Neural cell (in vitro differentiated cells): ENCODE measurements at regions not wholly inside any gene's neighbourhood (a gene's known extent, or its start where the extent isn't known, plus 50 kb on each side); places are given as distances from the start of the nearest gene placed in this dataset.

Source experiments
- H2AFZ ChIP-seq: fragments of 200-600, 300-800 bp; sonication (generic), shearing (Covaris generic); 2 replicates; pipeline ENCODE4 v1.6.0; 2014; ENCODE audit warnings: low read depth, mild to moderate bottlenecking, antibody characterized with exemption, low read length, moderate library complexity
- H3F3A ChIP-seq: fragments of 200-600 bp; shearing (Covaris generic); 2 replicates; pipeline ENCODE4 v1.6.1; 2016; ENCODE audit warnings: mild to moderate bottlenecking, moderate library complexity, mixed read lengths, antibody characterized with exemption, low read length; ENCODE audit not compliant: insufficient read depth, poor library complexity, severe bottlenecking
- H3K27ac ChIP-seq: fragments of 200-600, 300-800 bp; sonication (generic), shearing (Covaris generic); 2 replicates; pipeline ENCODE4 v1.5.1; 2014; ENCODE audit warnings: mild to moderate bottlenecking, low read length, moderate library complexity
- H3K27me3 ChIP-seq: fragments of 300-800, 200-600 bp; sonication (generic), shearing (Covaris generic); 2 replicates; pipeline ENCODE4 v1.6.0; 2014; ENCODE audit warnings: mild to moderate bottlenecking, low read depth, low read length, moderate library complexity; ENCODE audit not compliant: insufficient read depth
- H3K36me3 ChIP-seq: fragments of 300-800, 200-600 bp; sonication (generic), shearing (Covaris generic); 2 replicates; pipeline ENCODE4 v1.5.1; 2014; ENCODE audit warnings: mild to moderate bottlenecking, antibody characterized with exemption, low read length, moderate library complexity; ENCODE audit not compliant: insufficient read depth
- H3K4me2 ChIP-seq: fragments of 300-800, 200-600 bp; sonication (generic), shearing (Covaris generic); 2 replicates; pipeline ENCODE4 v1.6.0; 2014; ENCODE audit warnings: mild to moderate bottlenecking, low read length
- H3K4me3 ChIP-seq: fragments of 300-800, 200-600 bp; sonication (generic), shearing (Covaris generic); 2 replicates; pipeline ENCODE4 v1.5.1; 2014; ENCODE audit warnings: mild to moderate bottlenecking, low read length, moderate library complexity
- H3K79me2 ChIP-seq: fragments of 200-600 bp; shearing (Covaris generic); replicated peaks from 2 replicates; pipeline ENCODE4 v1.6.0; 2014; ENCODE audit warnings: mild to moderate bottlenecking, low read length, moderate library complexity; ENCODE audit not compliant: insufficient read depth
- H3K9ac ChIP-seq: fragments of 300-800, 200-600 bp; sonication (generic), shearing (Covaris generic); 2 replicates; pipeline ENCODE4 v1.6.1; 2016; ENCODE audit warnings: mild to moderate bottlenecking, low read length, mixed read lengths
- H3K9me2 ChIP-seq: fragments of 200-600 bp; shearing (Covaris generic); 2 replicates; pipeline ENCODE4 v1.6.1; 2016; ENCODE audit warnings: mild to moderate bottlenecking, low read length, mixed read lengths; ENCODE audit not compliant: insufficient read depth
- H3K9me3 ChIP-seq: fragments of 200-600, 300-800 bp; sonication (generic), shearing (Covaris generic); 2 replicates; pipeline ENCODE4 v1.6.1; 2016; ENCODE audit warnings: mild to moderate bottlenecking, mixed run types, low read length, moderate library complexity, mixed read lengths
- H4K20me1 ChIP-seq: fragments of 200-600 bp; shearing (Covaris generic); 2 replicates; pipeline ENCODE4 v1.6.1; 2016; ENCODE audit warnings: mild to moderate bottlenecking, mixed run types; ENCODE audit not compliant: insufficient read depth
- EP300 ChIP-seq: fragments of 450-650 bp; conservative IDR thresholded peaks from 2 replicates; pipeline ENCODE4 v1.6.1; 2014; ENCODE audit warnings: antibody characterized with exemption, mild to moderate bottlenecking, moderate library complexity; ENCODE audit not compliant: poor library complexity, severe bottlenecking
- EZH2 ChIP-seq: fragments of 200-600, 300-800 bp; shearing (Covaris generic), sonication (generic); IDR thresholded peaks from 2 replicates; pipeline ENCODE4 v1.6.1; 2014; ENCODE audit warnings: antibody characterized with exemption, low read length, borderline replicate concordance, mild to moderate bottlenecking; ENCODE audit not compliant: insufficient read depth, poor library complexity, severe bottlenecking
- MXI1 ChIP-seq: fragments of 450-650 bp; conservative IDR thresholded peaks from 2 replicates; pipeline ENCODE4 v1.6.1; 2014; ENCODE audit warnings: antibody characterized with exemption, mild to moderate bottlenecking; ENCODE audit not compliant: poor library complexity, severe bottlenecking
- POLR2AphosphoS5 ChIP-seq: IDR thresholded peaks from 2 replicates; pipeline ENCODE4 v1.6.1; 2012
- RAD21 ChIP-seq: fragments of 450-650 bp; conservative IDR thresholded peaks from 2 replicates; pipeline ENCODE4 v1.6.1; 2014; ENCODE audit warnings: antibody characterized with exemption, mild to moderate bottlenecking, moderate library complexity
- REST ChIP-seq: IDR thresholded peaks from 2 replicates; pipeline ENCODE4 v1.6.1; 2012; ENCODE audit warnings: borderline replicate concordance
- SMC3 ChIP-seq: fragments of 450-650 bp; conservative IDR thresholded peaks from 2 replicates; pipeline ENCODE4 v1.6.1; 2014; ENCODE audit warnings: antibody characterized with exemption, mild to moderate bottlenecking, moderate library complexity; ENCODE audit not compliant: poor library complexity
- TAF1 ChIP-seq: IDR thresholded peaks from 2 replicates; pipeline ENCODE4 v1.6.1; 2012; ENCODE audit warnings: low read depth
- TF ChIP-seq, protein P1 (sequence below): fragments of 450-650 bp; IDR thresholded peaks from 2 replicates; pipeline ENCODE4 v1.5.1; 2014; ENCODE audit warnings: antibody characterized with exemption, mild to moderate bottlenecking, moderate library complexity; ENCODE audit not compliant: poor library complexity, severe bottlenecking

- Histone ChIP-seq H3K27me3 (no peaks in the 10 kb centered on the region), H4K20me1 (no peaks in the 10 kb centered on the region), H3K9ac (no peak overlapping the region), H3K9me3 (no peaks in the 10 kb centered on the region), H3K9me2 (no peaks in the 10 kb centered on the region), H3K27ac (no peak overlapping the region), H3K4me2 (no peak overlapping the region), H3F3A (no peaks in the 10 kb centered on the region), H2AFZ (no peak overlapping the region), H3K36me3 (no peaks in the 10 kb centered on the region), H3K4me3 (no peak overlapping the region), H3K79me2 (no peaks in the 10 kb centered on the region)
- TF ChIP-seq RAD21 = no peak
- TF ChIP-seq EZH2 = no peak
- TF ChIP-seq, protein P1, sequence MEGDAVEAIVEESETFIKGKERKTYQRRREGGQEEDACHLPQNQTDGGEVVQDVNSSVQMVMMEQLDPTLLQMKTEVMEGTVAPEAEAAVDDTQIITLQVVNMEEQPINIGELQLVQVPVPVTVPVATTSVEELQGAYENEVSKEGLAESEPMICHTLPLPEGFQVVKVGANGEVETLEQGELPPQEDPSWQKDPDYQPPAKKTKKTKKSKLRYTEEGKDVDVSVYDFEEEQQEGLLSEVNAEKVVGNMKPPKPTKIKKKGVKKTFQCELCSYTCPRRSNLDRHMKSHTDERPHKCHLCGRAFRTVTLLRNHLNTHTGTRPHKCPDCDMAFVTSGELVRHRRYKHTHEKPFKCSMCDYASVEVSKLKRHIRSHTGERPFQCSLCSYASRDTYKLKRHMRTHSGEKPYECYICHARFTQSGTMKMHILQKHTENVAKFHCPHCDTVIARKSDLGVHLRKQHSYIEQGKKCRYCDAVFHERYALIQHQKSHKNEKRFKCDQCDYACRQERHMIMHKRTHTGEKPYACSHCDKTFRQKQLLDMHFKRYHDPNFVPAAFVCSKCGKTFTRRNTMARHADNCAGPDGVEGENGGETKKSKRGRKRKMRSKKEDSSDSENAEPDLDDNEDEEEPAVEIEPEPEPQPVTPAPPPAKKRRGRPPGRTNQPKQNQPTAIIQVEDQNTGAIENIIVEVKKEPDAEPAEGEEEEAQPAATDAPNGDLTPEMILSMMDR = no peak
- no peak for TF ChIP-seq MXI1
- TF ChIP-seq EP300 = no peak
- no peak for TF ChIP-seq REST
- no peak for TF ChIP-seq SMC3
- TF ChIP-seq TAF1 = no peak
- no peak for TF ChIP-seq POLR2AphosphoS5
These were observed 65.4 kb downstream of the FZD10 start for GRCh38 chr12:130227641-130228040.

DNA sequence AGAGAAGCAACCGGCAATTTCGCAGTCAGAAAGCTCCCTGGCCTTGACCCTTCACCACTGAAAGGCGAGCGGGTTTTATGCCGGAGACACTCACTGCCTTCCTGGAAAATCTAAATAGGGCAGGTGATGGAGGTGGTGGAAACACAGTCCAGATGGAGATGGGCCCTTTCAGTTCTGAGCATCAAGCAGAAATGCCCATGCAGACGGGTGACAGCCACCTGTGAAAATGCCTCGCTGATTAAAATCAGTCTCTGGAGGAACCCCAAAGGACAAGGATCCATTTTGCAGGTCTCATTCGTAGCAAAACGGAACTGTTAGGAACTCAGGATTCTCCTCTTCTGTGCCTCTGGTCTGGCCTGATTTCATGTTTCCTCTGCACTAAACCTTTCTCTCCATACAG is 74.2 kb downstream of the FZD10 start:
- no peaks in the 10 kb centered on the region for H3K9me2 ChIP-seq
- H3K27ac ChIP-seq = no peak overlapping the region
- TF ChIP-seq REST = no peak
- TF ChIP-seq EZH2 = no peak
- TF ChIP-seq TAF1 = no peak
- TF ChIP-seq EP300 = no peak
- no peak for TF ChIP-seq MXI1
- no peak for TF ChIP-seq RAD21
- H3K4me2 ChIP-seq = no peak overlapping the region
- no peaks in the 10 kb centered on the region for H3K27me3 ChIP-seq
- H2AFZ ChIP-seq = no peak overlapping the region
- H3K79me2 ChIP-seq = no peaks in the 10 kb centered on the region
- no peak overlapping the region for H3K4me3 ChIP-seq
- H3K9me3 ChIP-seq = no peaks in the 10 kb centered on the region
- no peaks in the 10 kb centered on the region for H3K36me3 ChIP-seq
- no peak overlapping the region for H3K9ac ChIP-seq
- no peaks in the 10 kb centered on the region for H4K20me1 ChIP-seq
- no peaks in the 10 kb centered on the region for H3F3A ChIP-seq
